Tibial nerve (tissue), 4 donors: ENCODE measurements at regions not wholly inside any gene's neighbourhood (a gene's known extent, or its start where the extent isn't known, plus 50 kb on each side); places are given as distances from the start of the nearest gene placed in this dataset.
A peak's percentile ranks its signal among the peaks of the same experiment; 100 is the strongest.

Source experiments
- CTCF ChIP-seq, 5 experiments: fragments of 200-600 bp in 3 of 5; fragments of 450-650 bp in 2 of 5; sonication (generic) in 3 of 5; IDR thresholded peaks; one replicate each; pipeline ENCODE4 v1.5.1; 2016 to 2019; ENCODE audit warnings: antibody characterized with exemption in 5 of 5, mild to moderate bottlenecking in 3 of 5, moderate library complexity in 2 of 5
- EP300 ChIP-seq, 2 donors: sonication (generic); formaldehyde crosslinking; IDR thresholded peaks; one replicate each; pipeline ENCODE4 v1.6.1; 2017; ENCODE audit warnings: antibody characterized with exemption in 2 of 2, mild to moderate bottlenecking in 1 of 2
- POLR2A ChIP-seq, 2 donors: fragments of 450-650 bp; IDR thresholded peaks; one replicate each; pipeline ENCODE4 v1.6.1; 2017; ENCODE audit warnings: antibody characterized with exemption in 2 of 2, mild to moderate bottlenecking in 2 of 2, moderate library complexity in 2 of 2

- no peak for TF ChIP-seq CTCF (IDR thresholded peaks at IDR 0.05)
- TF ChIP-seq POLR2A (IDR thresholded peaks at IDR 0.05): no peak
- TF ChIP-seq EP300 (IDR thresholded peaks at IDR 0.05): peak in 1 of 2 donors; percentile 19
Measured at GRCh38 chr1:5769146-5769545, 223.1 kb downstream of the NPHP4 start.
